PC-3 (cell line): ENCODE measurements at regions not wholly inside any gene's neighbourhood (a gene's known extent, or its start where the extent isn't known, plus 50 kb on each side); places are given as distances from the start of the nearest gene placed in this dataset.

ENCODE experiments used
- EZH2 ChIP-seq: fragments of 300-600 bp; sonication (generic); IDR thresholded peaks from one replicate; pipeline ENCODE4 v1.6.1; 2017; ENCODE audit warnings: antibody characterized with exemption, mild to moderate bottlenecking, low read length; ENCODE audit not compliant: unreplicated experiment
- EZH2phosphoT487 ChIP-seq: fragments of 300-600 bp; sonication (generic); IDR thresholded peaks from 2 replicates; pipeline ENCODE4 v1.6.1; 2018; ENCODE audit warnings: mild to moderate bottlenecking, antibody characterized with exemption, low read length, borderline replicate concordance
- TF ChIP-seq, protein P1 (sequence below): fragments of 300-600 bp; sonication (generic); conservative IDR thresholded peaks from 2 replicates; pipeline ENCODE4 v1.5.1; 2017; ENCODE audit warnings: antibody characterized with exemption, low read depth, mild to moderate bottlenecking, low read length

GRCh38 chr1:225712391-225712790, 59.5 kb upstream of the ENAH start:
- TF ChIP-seq EZH2phosphoT487 (no peak), EZH2 (no peak)
- TF ChIP-seq, protein P1, sequence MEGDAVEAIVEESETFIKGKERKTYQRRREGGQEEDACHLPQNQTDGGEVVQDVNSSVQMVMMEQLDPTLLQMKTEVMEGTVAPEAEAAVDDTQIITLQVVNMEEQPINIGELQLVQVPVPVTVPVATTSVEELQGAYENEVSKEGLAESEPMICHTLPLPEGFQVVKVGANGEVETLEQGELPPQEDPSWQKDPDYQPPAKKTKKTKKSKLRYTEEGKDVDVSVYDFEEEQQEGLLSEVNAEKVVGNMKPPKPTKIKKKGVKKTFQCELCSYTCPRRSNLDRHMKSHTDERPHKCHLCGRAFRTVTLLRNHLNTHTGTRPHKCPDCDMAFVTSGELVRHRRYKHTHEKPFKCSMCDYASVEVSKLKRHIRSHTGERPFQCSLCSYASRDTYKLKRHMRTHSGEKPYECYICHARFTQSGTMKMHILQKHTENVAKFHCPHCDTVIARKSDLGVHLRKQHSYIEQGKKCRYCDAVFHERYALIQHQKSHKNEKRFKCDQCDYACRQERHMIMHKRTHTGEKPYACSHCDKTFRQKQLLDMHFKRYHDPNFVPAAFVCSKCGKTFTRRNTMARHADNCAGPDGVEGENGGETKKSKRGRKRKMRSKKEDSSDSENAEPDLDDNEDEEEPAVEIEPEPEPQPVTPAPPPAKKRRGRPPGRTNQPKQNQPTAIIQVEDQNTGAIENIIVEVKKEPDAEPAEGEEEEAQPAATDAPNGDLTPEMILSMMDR: no peak
